HG02642 (cell line): ENCODE measurements at regions not wholly inside any gene's neighbourhood (a gene's known extent, or its start where the extent isn't known, plus 50 kb on each side); places are given as distances from the start of the nearest gene placed in this dataset.
"Not testable (repeated sequence)": the region's sequence is repeated elsewhere in the genome, so short reads cannot be mapped to it uniquely, and the experiment has no call there.

Experiments
- ATAC-seq: cut with Tn5 transposase; IDR thresholded peaks from one replicate; pipeline ENCODE4 v1.9.1; 2021; ENCODE audit warnings: mild to moderate bottlenecking; ENCODE audit not compliant: unreplicated experiment, poor library complexity

DNA sequence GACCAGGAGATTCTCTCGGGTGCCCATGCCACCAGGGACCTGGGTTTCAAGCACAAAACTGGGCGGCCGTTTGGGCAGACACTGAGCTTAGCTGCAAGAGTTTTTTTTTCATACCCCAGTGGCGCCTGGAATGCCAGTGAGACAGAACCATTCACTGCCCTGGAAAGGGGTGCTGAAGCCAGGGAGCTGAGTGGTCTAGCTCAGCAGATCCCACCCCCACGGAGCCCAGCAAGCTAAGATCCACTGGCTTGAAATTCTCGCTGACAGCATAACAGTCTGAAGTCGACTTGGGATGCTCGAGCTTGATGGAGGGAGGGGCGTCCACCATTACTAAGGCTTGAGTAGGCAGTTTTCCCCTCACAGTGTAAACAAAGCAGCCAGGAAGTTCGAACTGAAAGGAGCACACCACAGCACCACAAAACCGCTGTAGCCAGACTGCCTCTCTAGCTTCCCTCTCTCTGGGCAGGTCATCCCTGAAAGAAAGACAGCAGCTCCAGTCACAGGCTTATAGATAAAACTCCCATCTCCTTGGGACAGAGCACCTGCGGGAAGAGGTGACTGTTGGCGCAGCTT, 157.7 kb downstream of the GIPC2 start:
- not testable (repeated sequence) for ATAC-seq

DNA sequence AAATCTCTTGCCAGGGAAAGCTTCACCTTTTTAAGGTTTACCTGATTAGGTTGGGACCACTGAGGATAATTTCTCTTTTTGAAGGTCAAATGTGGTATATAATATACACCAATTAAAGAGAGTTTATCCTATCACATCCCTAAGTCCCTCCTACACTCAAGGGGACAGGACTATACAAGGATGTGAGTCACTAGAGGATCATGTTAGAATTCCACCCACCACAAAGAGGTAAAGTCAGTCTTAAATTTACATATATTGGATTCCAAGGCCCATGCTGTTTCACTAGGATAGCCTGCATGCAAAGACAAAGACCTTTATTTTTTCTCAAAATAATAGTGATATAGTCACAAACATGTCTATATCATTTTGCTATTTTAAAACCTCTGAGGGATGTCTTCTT, 164.4 kb downstream of the GIPC2 start:
- ATAC-seq, result no peak

DNA sequence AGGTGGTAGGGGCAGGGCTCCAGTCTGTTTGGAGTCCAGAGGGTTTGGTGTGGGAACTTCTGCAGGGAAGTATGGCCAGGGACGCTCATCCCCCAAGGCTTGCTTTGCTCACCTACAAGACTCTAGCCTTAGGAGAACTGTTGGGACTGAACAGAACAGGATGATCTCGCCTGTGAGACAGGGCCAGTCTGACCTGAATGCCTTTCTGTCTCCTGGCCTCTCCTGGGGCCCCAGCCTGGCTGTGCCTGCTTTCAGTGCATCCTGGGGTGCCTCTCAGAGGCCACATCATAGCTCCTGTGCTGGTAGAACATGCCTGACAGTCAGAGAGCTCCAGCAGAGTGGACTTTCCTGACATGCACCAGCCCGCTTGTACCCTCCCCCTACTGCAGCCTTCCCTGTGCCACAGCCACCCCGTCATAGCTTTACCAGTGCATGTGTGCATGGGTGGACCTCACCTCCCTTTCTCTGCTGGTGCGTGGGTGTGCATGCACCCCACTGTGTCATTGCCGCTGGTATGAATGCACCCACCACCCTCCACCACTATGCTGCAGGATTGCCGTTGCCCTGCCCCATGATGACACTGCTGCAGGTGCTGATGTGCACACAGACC, 165.8 kb downstream of the GIPC2 start:
- no peak for ATAC-seq

DNA sequence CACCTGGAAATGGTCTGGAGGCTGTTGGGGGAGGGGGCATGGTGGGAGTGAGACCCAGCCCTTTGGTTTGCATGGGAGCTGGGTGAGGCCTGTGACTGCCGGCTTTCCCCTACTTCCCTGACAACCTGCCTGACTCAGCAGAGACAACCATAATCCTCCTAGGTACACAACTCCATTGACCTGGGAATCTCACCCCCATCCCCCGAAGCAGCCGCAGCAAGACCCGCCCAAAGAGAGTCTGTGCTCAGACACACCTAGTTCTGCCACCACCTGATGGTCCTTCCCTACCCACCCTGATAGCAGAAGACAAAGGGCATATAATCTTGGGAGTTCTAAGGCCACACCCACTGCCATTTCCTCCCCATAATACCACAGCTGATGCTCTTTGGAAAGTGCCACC, 168.6 kb downstream of the GIPC2 start:
- no peak for ATAC-seq

DNA sequence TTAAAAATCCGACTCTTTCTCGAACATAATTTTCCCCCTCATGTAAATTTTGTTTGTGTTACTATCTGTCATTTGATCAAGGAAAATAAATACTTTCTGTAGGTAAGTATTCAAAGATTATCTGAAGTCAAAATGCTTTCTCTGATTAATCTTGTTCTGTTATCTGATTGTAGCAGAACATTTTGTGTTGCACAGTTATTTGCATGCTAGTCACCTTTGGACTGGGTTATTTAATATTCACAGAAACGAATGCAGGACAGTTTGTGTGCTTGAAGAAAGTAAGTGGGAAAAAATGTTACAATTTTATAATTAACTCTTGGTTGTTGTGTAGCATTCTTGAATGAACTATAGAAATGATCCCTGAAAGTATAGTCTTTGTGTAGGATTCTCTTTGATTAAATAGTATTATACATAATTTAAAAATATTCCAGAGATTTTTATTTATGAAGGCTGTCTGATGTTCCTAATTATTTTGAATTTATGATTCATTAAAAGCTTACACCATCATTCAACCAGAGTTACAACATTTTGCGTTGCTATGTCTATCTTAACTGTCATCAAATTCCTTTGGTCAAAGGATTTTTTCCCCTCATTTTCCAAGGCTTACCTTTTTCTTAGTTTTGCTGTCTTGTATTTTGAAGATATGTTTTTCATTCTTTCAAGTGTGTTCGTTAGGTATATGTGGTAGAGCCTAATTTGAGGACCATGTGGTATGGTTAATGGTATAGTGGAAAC, 176.6 kb downstream of the GIPC2 start:
- ATAC-seq, result no peak

DNA sequence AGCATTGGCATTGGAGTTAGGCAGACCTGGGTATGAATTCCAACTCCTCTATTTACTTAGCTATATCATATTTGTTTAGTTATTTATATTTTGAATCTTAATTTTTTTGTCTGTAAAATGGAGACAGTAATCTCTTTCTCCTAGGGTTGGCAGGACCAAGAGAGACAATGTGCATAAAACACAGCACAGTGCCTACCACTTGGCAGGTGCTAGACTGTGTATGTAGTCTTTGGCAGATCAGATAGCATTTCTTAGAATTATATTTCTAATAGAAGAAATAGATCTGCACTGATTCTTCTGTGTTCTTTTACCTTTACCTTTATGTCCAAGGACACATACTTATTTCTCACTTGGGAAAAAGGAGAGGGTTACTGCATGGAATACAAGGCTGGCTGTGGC, 177.2 kb downstream of the GIPC2 start:
- ATAC-seq, result no peak

DNA sequence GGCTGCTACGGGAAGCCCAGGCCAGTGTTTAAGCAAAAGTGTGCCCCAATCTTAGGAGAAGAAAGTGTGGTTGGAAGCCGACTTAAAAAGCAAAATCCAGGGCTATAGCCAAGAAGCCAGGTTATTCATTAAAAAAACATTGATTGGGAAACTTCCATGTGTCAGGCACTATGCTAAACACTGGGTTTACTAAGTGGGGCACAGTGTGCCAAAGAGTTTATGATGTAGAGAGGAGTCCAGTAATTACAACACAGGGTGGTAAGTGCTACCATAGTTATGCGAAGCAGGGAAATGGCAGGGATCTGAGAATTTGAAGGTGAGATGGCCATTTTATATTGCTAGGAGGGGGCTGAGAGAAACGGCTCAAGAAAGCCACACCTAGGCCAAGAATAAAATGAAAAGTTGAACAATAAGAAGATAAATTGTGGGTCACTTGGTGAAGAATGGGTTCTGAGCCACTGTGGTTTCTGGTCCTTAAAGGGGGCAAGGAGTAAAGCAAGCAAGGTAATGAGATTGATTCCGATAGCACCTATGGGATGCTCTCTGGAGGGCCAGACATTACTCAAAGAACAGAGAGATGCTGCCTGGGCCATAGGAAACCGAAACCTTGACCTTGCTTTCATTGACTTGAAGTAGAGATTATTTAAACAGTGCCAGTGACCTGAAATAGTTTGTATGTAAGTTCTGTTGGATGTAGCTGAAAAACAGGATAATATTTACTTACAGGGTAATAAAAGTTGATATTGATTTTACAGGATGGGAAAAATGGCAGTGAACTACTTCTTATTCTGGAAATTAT, 177.8 kb downstream of the GIPC2 start:
- ATAC-seq, result no peak

DNA sequence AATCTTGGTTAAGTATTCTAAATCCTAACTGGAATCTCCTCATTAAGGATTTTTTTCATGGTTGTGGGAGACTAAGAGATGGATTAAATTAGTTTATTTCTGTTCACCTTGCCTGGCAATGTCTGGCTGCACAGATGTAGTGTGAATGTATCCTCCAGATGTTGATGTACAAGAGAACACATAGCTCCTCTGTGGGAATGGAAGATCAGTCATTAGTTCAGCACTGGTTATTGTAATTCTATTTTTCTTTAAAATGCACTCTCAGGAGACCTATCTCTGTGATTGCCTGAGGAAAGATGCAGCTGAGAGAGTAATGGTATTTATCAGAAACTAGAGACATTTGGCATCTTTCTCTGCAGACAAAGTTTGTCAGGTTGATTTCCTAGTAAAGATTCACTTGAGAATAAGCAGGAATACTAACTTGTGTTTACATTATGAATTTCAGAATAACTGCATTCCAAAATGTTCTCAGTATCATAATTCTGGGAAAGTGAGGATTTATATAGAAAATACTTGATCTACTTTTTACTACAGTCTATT, 178.6 kb downstream of the GIPC2 start:
- no peak for ATAC-seq

DNA sequence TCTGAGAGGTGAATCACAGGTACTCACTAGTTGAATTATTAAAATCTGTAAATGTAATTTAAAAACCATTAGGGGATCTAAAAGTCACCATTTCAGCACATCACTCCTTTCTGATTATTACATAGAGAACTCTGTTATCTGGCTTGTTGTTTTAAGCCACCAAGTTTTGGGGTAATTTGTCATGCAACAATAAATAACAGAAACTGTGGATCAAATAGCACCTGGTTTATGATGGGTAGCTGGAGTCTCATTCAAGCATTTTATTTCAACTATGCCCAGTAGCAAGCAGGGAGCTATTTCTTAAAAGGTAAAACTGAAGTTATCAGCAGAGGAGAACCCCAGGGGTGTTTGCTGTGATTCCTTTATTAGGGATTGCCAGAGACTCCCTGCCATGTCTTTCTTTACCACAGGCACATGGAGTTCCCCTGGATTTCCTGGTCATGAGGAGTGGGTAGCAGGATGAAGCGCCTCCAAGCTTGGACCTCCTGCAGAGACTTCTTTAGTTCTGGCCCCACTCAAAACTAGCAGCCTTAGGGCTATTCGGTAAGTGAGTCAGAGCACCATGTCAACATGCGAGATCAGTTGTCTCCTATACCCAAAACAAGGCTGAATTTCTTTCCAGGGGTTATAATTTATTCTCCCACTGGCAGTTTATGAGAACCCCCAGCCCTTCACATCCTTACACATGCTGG, 179.2 kb downstream of the GIPC2 start:
- ATAC-seq, result no peak

DNA sequence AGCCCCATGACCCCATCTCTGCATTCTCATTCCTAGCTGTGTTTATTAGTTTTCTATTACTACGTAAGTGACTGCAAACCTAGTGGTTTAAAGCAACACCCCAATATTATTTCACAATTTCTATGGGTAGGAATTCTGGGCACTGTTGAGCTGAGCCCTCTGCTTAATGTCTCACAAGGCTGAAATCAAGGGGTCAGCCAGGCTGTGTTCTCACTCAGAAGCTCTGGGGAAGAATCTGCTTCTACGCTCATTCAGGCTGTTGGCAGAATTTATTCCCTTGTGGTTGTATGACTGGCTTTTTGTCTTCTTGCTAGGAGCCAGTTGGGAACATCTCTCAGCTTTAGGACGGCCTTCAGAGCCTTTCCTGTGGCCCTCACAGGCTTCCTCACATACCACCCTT, 181.0 kb downstream of the GIPC2 start:
- ATAC-seq, result no peak

DNA sequence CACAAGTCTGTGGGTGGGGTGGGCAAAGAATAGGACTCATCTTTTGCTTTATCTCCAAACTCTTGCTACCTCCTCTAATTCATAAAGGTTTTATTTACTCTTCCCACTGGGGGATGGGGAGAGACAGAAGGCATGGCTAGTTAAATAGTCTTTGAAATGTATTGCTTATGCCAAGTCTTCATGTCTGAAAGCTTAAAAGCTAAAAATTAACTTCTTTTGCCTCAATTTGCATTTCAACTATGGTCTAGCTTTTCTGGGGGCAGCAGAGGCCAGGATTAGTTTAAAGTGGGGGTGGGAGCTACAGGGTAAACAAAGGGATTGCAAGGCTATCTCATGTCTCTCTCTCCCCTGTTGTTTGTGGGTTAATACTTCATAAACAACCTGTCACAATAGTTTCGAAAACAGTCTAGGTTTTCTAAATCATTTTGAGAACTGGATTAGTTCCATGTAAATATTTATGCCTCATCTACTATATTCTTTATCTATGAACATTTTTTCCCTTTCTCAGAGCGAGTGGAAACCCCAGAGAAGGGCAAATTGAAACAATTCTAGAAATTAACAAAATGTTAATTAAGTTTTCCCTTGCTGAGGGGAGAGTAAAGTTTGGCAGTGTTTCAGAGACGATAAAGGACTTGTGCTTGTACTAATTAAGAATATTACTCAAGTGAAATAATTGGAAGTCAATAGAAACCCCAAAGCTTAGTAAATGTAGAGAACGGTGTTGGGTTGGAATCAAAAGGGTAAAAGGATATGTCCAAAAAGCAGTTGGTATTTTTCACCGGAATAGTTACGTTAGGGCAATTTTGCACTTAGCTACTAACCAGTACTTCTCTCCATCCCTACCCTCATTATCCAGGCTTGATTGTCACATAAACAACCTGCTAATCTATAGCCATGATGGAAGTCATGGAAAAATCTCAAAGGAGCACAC, 182.2 kb downstream of the GIPC2 start:
- no peak for ATAC-seq

DNA sequence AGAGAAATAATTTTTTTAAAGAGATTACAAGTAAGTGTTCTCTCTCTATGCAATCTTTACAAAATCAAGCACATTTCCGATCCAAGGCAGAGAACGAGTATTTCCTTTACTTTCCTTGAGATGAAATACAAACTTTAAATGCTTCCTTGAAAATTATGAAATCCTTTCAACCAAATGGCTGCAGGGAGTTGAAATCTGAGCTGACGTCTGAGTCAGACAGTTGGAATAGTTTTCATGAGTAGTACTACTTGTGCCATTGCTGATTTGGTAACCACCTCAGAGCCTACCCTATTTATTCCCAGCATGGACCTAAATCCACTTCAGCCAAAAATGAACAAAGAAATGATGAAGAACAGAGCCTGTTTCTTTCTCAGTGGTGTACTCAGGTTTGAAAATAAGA, 183.6 kb downstream of the GIPC2 start:
- ATAC-seq, result no peak

DNA sequence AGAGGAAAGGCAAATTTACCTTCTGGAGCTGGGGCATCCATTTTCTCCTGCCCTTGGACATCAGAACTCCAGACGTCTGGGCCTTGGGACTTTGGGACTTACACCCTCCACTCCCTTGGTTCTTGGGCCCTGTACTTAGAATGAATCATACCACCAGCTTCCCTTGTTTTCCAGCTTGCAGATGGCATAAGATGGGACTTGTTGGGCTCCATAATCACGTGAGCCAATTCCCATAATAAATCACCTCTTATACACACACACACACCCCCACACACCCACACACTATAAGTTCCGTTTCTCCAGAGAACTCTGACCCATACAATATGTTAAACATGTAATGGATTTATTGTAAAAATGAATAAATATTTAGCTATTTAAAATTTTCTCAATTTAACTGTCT, 185.7 kb downstream of the GIPC2 start:
- ATAC-seq, result no peak

DNA sequence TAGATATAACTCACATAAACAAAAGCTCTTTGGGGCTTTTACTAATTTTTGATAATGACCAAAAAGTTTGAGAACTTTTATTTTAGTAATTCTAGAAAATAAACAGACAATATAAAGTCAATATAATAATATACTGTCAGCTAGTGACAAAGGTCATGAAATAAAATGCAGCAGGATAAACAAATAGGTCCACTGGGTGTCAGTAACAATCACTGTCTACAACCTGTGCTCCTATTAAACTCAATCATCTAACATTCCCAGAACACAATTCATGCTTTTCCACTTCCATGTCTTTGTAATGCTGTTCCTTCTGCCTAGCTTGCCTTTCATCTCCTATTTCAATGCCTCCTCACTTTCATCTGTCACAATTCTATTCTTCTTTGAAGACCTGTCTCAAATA, 186.1 kb downstream of the GIPC2 start:
- no peak for ATAC-seq

DNA sequence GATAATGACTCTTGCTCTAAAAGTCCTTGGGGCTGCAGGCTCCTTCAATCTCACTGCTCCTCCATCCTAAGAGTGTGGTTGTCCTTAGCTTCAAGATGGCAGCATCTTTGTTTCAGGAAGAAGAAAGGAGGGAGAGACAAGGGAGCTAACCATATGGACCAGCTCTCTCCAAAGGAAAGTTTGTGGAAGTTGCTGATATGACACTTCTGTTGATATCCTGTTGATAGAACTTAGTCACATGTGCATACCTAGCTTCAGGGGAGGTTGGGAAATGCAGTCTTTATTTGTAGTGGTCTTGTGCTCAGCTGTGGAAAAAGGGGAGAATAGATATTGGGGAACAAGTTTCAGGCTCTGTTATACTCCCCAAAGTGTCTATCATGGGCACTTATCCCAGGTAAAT, 186.9 kb downstream of the GIPC2 start:
- ATAC-seq, result no peak

DNA sequence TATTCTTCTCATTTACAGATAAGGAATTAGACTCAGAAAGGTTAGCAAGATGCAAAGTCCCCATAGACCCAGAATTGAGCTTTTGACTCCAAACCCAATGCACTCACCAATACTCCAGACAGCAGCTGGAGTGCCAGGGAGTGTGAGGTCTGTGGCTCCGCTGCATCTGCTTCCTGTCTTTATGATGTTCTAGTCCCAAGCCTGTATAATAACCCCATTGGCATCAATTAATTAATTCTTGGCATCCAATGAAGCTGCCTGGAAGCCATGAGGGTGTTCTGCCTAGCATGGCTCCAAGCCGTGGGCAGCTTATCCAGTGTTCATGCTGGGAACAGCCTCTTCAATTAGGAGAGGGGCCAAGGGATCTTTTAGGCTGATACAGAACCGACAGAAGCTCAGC, 188.7 kb downstream of the GIPC2 start:
- no peak for ATAC-seq

DNA sequence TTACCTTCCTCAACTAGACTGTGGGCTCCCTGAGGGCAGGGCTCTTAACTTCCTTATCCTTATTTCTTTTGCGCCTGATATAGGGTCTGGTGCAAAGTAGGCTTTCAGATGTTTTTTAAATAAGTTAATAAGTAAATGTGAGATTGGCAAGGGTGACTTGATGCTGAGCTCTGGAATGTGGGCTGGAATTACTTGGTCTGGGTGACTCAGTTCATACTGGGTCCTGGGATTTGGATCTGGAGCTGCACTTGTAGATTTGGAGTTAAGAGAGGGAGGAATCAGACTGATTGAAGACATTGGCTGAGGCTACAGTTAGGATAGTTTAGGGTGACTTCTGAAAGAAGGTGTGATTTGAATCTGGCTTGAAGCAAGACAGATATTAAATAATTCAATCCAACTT, 190.9 kb downstream of the GIPC2 start:
- ATAC-seq, result no peak

DNA sequence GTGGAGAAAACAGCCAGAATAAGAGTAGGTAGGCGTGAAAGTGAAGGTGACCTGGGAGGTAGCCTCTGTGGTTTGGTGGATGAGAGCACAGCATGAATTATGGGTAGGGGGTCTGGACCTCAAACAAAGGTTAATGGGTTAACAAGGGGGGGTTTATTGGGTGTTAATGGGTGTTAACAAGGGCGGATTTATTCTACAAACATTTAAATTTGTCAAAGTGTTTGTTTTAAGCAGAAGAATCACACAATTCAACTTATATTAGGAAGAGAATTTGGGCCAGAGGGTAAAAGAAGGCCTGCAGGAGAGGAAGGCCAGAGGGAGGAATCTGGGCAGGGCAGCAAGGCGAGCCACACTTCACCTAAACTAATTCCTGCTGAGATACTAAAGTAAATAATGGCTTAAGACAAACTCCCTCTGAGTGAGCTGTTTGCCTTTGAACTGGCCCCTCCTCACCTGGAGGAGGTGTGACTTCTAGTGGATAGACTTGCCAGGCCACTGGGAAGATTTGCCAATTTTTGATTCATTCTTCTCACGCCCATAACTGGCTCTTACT, 191.7 kb downstream of the GIPC2 start:
- no peak for ATAC-seq

DNA sequence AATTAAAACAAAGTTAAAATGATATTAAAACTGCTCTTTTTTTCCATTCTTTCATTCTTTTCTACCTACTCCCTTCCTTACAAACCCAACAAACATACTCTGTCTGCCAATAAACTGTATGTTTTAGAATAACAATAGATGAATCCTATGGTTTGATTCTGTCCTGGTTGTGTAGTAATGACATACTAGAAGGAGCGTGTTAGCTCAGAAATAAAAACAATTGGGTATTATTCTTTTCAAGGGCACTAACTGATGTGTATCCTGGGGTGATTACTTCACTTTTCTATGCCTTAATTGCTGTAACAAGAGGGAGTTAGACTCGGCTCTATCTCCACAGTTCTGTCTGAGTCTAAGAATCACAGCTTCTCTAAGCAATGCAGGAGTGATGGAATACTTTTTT, 194.4 kb downstream of the GIPC2 start:
- ATAC-seq, result no peak
